ENCODE measurements at regions not wholly inside any gene's neighbourhood (a gene's known extent, or its start where the extent isn't known, plus 50 kb on each side); places are given as distances from the start of the nearest gene placed in this dataset.

GRCh38 chr14:55814064-55814463 lies 234.1 kb downstream of the KTN1 start:
- H4K20me1 ChIP-seq (ENCODE audit: insufficient read depth, low read length) = no peaks in the 10 kb centered on the region
- FAIRE-seq (no peak), DNase-seq (ENCODE audit: low read depth) (no peak)
- no peaks in the 10 kb centered on the region for H3K36me3 Mint-ChIP-seq (ENCODE audit: low read depth, unreplicated experiment)
- H3K4me2 ChIP-seq (ENCODE audit: low read length) = no peak overlapping the region
- H3K9me3 ChIP-seq (ENCODE audit: insufficient read depth, low read depth, low read length) = peaks cover 3% of the 10 kb centered on the region
- no peaks in the 10 kb centered on the region for H3K27me3 ChIP-seq (ENCODE audit: insufficient read depth, low read length)
- no peaks in the 10 kb centered on the region for H3K4me1 ChIP-seq (ENCODE audit: insufficient read depth, low read length)
- no peak overlapping the region for H3K4me3 Mint-ChIP-seq (ENCODE audit: unreplicated experiment)
- no peaks in the 10 kb centered on the region for H3K36me3 ChIP-seq (ENCODE audit: insufficient read depth, low read length)
- H3K9me3 Mint-ChIP-seq (ENCODE audit: unreplicated experiment) = peaks cover 26% of the 10 kb centered on the region
- peak overlapping the region; percentile 30 for H3K27ac Mint-ChIP-seq (ENCODE audit: unreplicated experiment)
- peaks cover 13% of the 10 kb centered on the region for H3K4me1 Mint-ChIP-seq (ENCODE audit: low read depth, unreplicated experiment)
- H3K27me3 Mint-ChIP-seq (ENCODE audit: low read depth, unreplicated experiment) = peaks cover 2% of the 10 kb centered on the region
- H3K9ac ChIP-seq (ENCODE audit: low read length) = no peak overlapping the region
- no peaks in the 10 kb centered on the region for H3K79me2 ChIP-seq (ENCODE audit: insufficient read depth, low read length)
- H2AFZ ChIP-seq (ENCODE audit: low read depth, low read length) = no peak overlapping the region
- no peak overlapping the region for H3K27ac ChIP-seq (ENCODE audit: low read depth, low read length)
- no peak overlapping the region for H3K4me3 ChIP-seq (ENCODE audit: insufficient read depth, low read depth, low read length)
- TF ChIP-seq CTCF (IDR thresholded peaks at IDR 0.05; ENCODE audit: insufficient read depth, low read depth, low read length) = no peak
- no peak for TF ChIP-seq EZH2 (IDR thresholded peaks at IDR 0.05; ENCODE audit: insufficient read depth, low read length)

GRCh38 chr14:55814873-55815272 lies 234.9 kb downstream of the KTN1 start:
- Histone ChIP-seq H3K4me2 (ENCODE audit: low read length) (no peak overlapping the region), H3K36me3 (ENCODE audit: insufficient read depth, low read length) (no peaks in the 10 kb centered on the region), H3K4me3 (ENCODE audit: insufficient read depth, low read depth, low read length) (no peak overlapping the region), H3K4me1 (ENCODE audit: insufficient read depth, low read length) (no peaks in the 10 kb centered on the region), H3K27ac (ENCODE audit: low read depth, low read length) (no peak overlapping the region), H2AFZ (ENCODE audit: low read depth, low read length) (no peak overlapping the region), H3K27me3 (ENCODE audit: insufficient read depth, low read length) (no peaks in the 10 kb centered on the region), H3K9ac (ENCODE audit: low read length) (no peak overlapping the region), H3K79me2 (ENCODE audit: insufficient read depth, low read length) (no peaks in the 10 kb centered on the region), H4K20me1 (ENCODE audit: insufficient read depth, low read length) (no peaks in the 10 kb centered on the region), H3K9me3 (ENCODE audit: insufficient read depth, low read depth, low read length) (peaks cover 3% of the 10 kb centered on the region)
- peaks cover 2% of the 10 kb centered on the region for H3K27me3 Mint-ChIP-seq (ENCODE audit: low read depth, unreplicated experiment)
- peaks cover 26% of the 10 kb centered on the region for H3K9me3 Mint-ChIP-seq (ENCODE audit: unreplicated experiment)
- FAIRE-seq = no peak
- peaks cover 13% of the 10 kb centered on the region for H3K4me1 Mint-ChIP-seq (ENCODE audit: low read depth, unreplicated experiment)
- peak; percentile 29 for DNase-seq (ENCODE audit: low read depth)
- peak overlapping the region; percentile 30 for H3K27ac Mint-ChIP-seq (ENCODE audit: unreplicated experiment)
- TF ChIP-seq EZH2 (IDR thresholded peaks at IDR 0.05; ENCODE audit: insufficient read depth, low read length) (no peak), CTCF (IDR thresholded peaks at IDR 0.05; ENCODE audit: insufficient read depth, low read depth, low read length) (no peak)
- H3K36me3 Mint-ChIP-seq (ENCODE audit: low read depth, unreplicated experiment) = no peaks in the 10 kb centered on the region
- no peak overlapping the region for H3K4me3 Mint-ChIP-seq (ENCODE audit: unreplicated experiment)

- Histone ChIP-seq H3K36me3 (ENCODE audit: insufficient read depth, low read length) (no peaks in the 10 kb centered on the region), H3K27me3 (ENCODE audit: insufficient read depth, low read length) (no peaks in the 10 kb centered on the region), H3K4me1 (ENCODE audit: insufficient read depth, low read length) (no peaks in the 10 kb centered on the region), H3K4me3 (ENCODE audit: insufficient read depth, low read depth, low read length) (no peak overlapping the region), H2AFZ (ENCODE audit: low read depth, low read length) (no peak overlapping the region), H4K20me1 (ENCODE audit: insufficient read depth, low read length) (no peaks in the 10 kb centered on the region), H3K27ac (ENCODE audit: low read depth, low read length) (no peak overlapping the region), H3K4me2 (ENCODE audit: low read length) (no peak overlapping the region), H3K9ac (ENCODE audit: low read length) (no peak overlapping the region), H3K79me2 (ENCODE audit: insufficient read depth, low read length) (no peaks in the 10 kb centered on the region), H3K9me3 (ENCODE audit: insufficient read depth, low read depth, low read length) (peaks cover 3% of the 10 kb centered on the region)
- no peaks in the 10 kb centered on the region for H3K36me3 Mint-ChIP-seq (ENCODE audit: low read depth, unreplicated experiment)
- FAIRE-seq = no peak
- peaks cover 16% of the 10 kb centered on the region for H3K9me3 Mint-ChIP-seq (ENCODE audit: unreplicated experiment)
- no peak overlapping the region for H3K4me3 Mint-ChIP-seq (ENCODE audit: unreplicated experiment)
- TF ChIP-seq CTCF (IDR thresholded peaks at IDR 0.05; ENCODE audit: insufficient read depth, low read depth, low read length) (no peak), EZH2 (IDR thresholded peaks at IDR 0.05; ENCODE audit: insufficient read depth, low read length) (no peak)
- H3K27me3 Mint-ChIP-seq (ENCODE audit: low read depth, unreplicated experiment) = no peaks in the 10 kb centered on the region
- peaks cover 13% of the 10 kb centered on the region for H3K4me1 Mint-ChIP-seq (ENCODE audit: low read depth, unreplicated experiment)
- H3K27ac Mint-ChIP-seq (ENCODE audit: unreplicated experiment) = no peak overlapping the region
- no peak for DNase-seq (ENCODE audit: low read depth)
Observed at GRCh38 chr14:55816225-55816624, 236.2 kb downstream of the KTN1 start.
